CD14-positive monocyte (primary cell): ENCODE measurements at regions not wholly inside any gene's neighbourhood (a gene's known extent, or its start where the extent isn't known, plus 50 kb on each side); places are given as distances from the start of the nearest gene placed in this dataset.

Experiments used
- DNase-seq, 3 donors: peaks; one replicate each; pipeline ENCODE4 v3.0.0-alpha.2; 2011 to 2022
- H2AFZ ChIP-seq: 2 replicates; pipeline ENCODE4 v1.6.0; 2012; ENCODE audit warnings: mild to moderate bottlenecking, low read depth, low read length, inconsistent platforms; ENCODE audit not compliant: insufficient read depth, poor library complexity, severe bottlenecking
- H3K27ac ChIP-seq, 2 donors: 1 replicate in 1 of 2; 2 replicates in 1 of 2; pipeline ENCODE4 v1.5.1; 2012 to 2013; ENCODE audit warnings: low read length in 2 of 2, control low read depth in 1 of 2, inconsistent platforms in 1 of 2, low read depth in 1 of 2, mild to moderate bottlenecking in 1 of 2
- H3K27me3 ChIP-seq, 2 donors: one replicate each; pipeline versions ENCODE4 v1.6.0 to v1.6.1; 2011 to 2013; ENCODE audit warnings: low read length in 2 of 2; ENCODE audit not compliant: control insufficient read depth in 2 of 2, insufficient read depth in 2 of 2
- H3K36me3 ChIP-seq, 2 donors: replicated peaks in 1 of 2; 1 replicate in 1 of 2; 2 replicates in 1 of 2; pipeline versions ENCODE4 v1.5.1 to v1.6.1; 2012 to 2013; ENCODE audit warnings: low read length in 2 of 2, control low read depth in 1 of 2, inconsistent platforms in 1 of 2, mild to moderate bottlenecking in 1 of 2; ENCODE audit not compliant: insufficient read depth in 2 of 2, control insufficient read depth in 1 of 2
- H3K4me1 ChIP-seq, 2 donors: 1 replicate in 1 of 2; 2 replicates in 1 of 2; pipeline versions ENCODE4 v1.5.1 to v1.6.1; 2012 to 2013; ENCODE audit warnings: low read length in 2 of 2, control low read depth in 1 of 2, inconsistent platforms in 1 of 2, mild to moderate bottlenecking in 1 of 2, moderate library complexity in 1 of 2; ENCODE audit not compliant: insufficient read depth in 2 of 2, control insufficient read depth in 1 of 2
- H3K4me2 ChIP-seq: replicated peaks from 2 replicates; pipeline ENCODE3; 2012; ENCODE audit warnings: low read length, moderate library complexity, mild to moderate bottlenecking; ENCODE audit not compliant: poor library complexity, severe bottlenecking; ENCODE audit errors: extremely low read depth
- H3K4me3 ChIP-seq, 3 experiments: fragments of 200-600 bp in 1 of 3; sonication (generic) in 1 of 3; replicated peaks in 1 of 3; 1 replicate in 2 of 3; 2 replicates in 1 of 3; pipeline ENCODE4 v1.5.1; 2011 to 2013; ENCODE audit warnings: low read length in 3 of 3, mild to moderate bottlenecking in 3 of 3, control low read depth in 2 of 3, low read depth in 2 of 3, inconsistent platforms in 1 of 3, moderate library complexity in 1 of 3
- H3K79me2 ChIP-seq: 2 replicates; pipeline ENCODE4 v1.6.0; 2012; ENCODE audit warnings: mild to moderate bottlenecking, control low read depth, inconsistent platforms, low read length, moderate library complexity; ENCODE audit not compliant: insufficient read depth
- H3K9ac ChIP-seq: 2 replicates; pipeline ENCODE4 v1.6.0; 2017; ENCODE audit warnings: low read length, mild to moderate bottlenecking; ENCODE audit not compliant: insufficient read depth, poor library complexity, severe bottlenecking
- H3K9me3 ChIP-seq, 2 donors: replicated peaks in 1 of 2; 1 replicate in 1 of 2; 2 replicates in 1 of 2; pipeline versions ENCODE4 v1.5.1 to v1.6.1; 2012 to 2013; ENCODE audit warnings: low read length in 2 of 2, control low read depth in 1 of 2; ENCODE audit not compliant: control insufficient read depth in 1 of 2, insufficient read depth in 1 of 2
- H4K20me1 ChIP-seq: 2 replicates; pipeline ENCODE4 v1.6.0; 2012; ENCODE audit warnings: mild to moderate bottlenecking, low read length, control low read depth, moderate library complexity; ENCODE audit not compliant: insufficient read depth
- H3K27ac Mint-ChIP-seq, 7 donors: one replicate each; pipeline ENCODE4 v1.8.0; 2020; ENCODE audit warnings: mild to moderate bottlenecking in 7 of 7, mixed read lengths in 7 of 7, moderate library complexity in 6 of 7, inconsistent platforms in 2 of 7
- H3K27me3 Mint-ChIP-seq, 3 donors: one replicate each; pipeline ENCODE4 v1.8.0; 2021 to 2022; ENCODE audit warnings: low read depth in 3 of 3, mild to moderate bottlenecking in 3 of 3, mixed read lengths in 3 of 3, moderate library complexity in 3 of 3, inconsistent platforms in 1 of 3
- H3K36me3 Mint-ChIP-seq, 2 donors: one replicate each; pipeline ENCODE4 v1.8.0; 2020; ENCODE audit warnings: mixed read lengths in 2 of 2, inconsistent platforms in 1 of 2, mild to moderate bottlenecking in 1 of 2
- H3K4me1 Mint-ChIP-seq: one replicate; pipeline ENCODE4 v1.8.0; 2020; ENCODE audit warnings: mild to moderate bottlenecking, mixed read lengths
- H3K4me3 Mint-ChIP-seq, 2 donors: one replicate each; pipeline ENCODE4 v1.8.0; 2020; ENCODE audit warnings: mild to moderate bottlenecking in 2 of 2, mixed read lengths in 2 of 2, moderate library complexity in 1 of 2
- H3K9me3 Mint-ChIP-seq, 7 donors: one replicate each; pipeline ENCODE4 v1.8.0; 2020 to 2022; ENCODE audit warnings: mixed read lengths in 7 of 7, mild to moderate bottlenecking in 6 of 7, moderate library complexity in 6 of 7, inconsistent platforms in 2 of 7
- WGBS: methylation state at CpG from one replicate; pipeline ENCODE4 v1.1.5; 2013; ENCODE audit warnings: missing lambda C conversion rate; ENCODE audit not compliant: insufficient coverage; 5-methylcytosine and 5-hydroxymethylcytosine counted together
- intact Hi-C, 2 donors: fragments of 100-400 bp; cut with micrococcal nuclease; formaldehyde crosslinking; loops; one replicate each; pipeline versions ENCODE4 v1.15.0 to v1.15.1; 2023
- TF ChIP-seq, protein P1 (sequence below): fragments of 200-600 bp; IDR thresholded peaks from one replicate; pipeline ENCODE4 v1.8.0; 2022; ENCODE audit warnings: antibody characterized with exemption, mild to moderate bottlenecking

DNA sequence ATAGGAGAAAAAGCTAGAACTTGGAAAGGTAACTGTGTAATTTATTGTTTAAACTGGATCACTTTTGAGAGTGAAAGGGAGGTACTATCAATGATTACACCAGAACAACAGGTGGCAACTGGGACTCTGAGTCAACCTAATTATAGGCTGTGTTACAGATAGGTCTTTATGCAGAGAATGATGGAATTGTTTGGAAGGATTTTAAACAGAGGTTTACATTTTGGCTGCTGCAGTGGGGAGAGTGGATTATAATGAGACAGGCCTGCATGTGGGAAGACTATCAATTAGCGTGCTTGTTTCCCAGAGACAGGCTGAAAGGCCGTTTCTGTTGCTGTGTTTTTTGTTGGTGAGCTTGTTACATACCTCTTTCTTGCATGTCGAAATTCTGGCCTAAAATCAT lies 432.9 kb downstream of the PLA2G4A start:
- Mint-ChIP-seq H3K27me3 (peaks cover 0 to 1% (median 0%) of the 10 kb centered on the region in 3 donors), H3K4me1 (no peaks in the 10 kb centered on the region), H3K9me3 (no peaks in the 10 kb centered on the region), H3K27ac (no peak overlapping the region), H3K4me3 (no peak overlapping the region), H3K36me3 (no peaks in the 10 kb centered on the region)
- no peak overlapping the region for H3K4me2 ChIP-seq
- no peaks in the 10 kb centered on the region for H3K36me3 ChIP-seq
- no peak for DNase-seq
- H3K9me3 ChIP-seq: no peaks in the 10 kb centered on the region
- WGBS: 57% methylated on average over 3 of the region's 3 CpGs
- H3K4me3 ChIP-seq: no peak overlapping the region
- H3K79me2 ChIP-seq: no peaks in the 10 kb centered on the region
- no peak overlapping the region for H3K9ac ChIP-seq
- H2AFZ ChIP-seq: no peak overlapping the region
- H3K27ac ChIP-seq: no peak overlapping the region
- intact Hi-C loops: no loop called here
- TF ChIP-seq, protein P1, sequence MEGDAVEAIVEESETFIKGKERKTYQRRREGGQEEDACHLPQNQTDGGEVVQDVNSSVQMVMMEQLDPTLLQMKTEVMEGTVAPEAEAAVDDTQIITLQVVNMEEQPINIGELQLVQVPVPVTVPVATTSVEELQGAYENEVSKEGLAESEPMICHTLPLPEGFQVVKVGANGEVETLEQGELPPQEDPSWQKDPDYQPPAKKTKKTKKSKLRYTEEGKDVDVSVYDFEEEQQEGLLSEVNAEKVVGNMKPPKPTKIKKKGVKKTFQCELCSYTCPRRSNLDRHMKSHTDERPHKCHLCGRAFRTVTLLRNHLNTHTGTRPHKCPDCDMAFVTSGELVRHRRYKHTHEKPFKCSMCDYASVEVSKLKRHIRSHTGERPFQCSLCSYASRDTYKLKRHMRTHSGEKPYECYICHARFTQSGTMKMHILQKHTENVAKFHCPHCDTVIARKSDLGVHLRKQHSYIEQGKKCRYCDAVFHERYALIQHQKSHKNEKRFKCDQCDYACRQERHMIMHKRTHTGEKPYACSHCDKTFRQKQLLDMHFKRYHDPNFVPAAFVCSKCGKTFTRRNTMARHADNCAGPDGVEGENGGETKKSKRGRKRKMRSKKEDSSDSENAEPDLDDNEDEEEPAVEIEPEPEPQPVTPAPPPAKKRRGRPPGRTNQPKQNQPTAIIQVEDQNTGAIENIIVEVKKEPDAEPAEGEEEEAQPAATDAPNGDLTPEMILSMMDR: no peak
- H3K27me3 ChIP-seq: no peaks in the 10 kb centered on the region
- H4K20me1 ChIP-seq: no peaks in the 10 kb centered on the region
- no peaks in the 10 kb centered on the region for H3K4me1 ChIP-seq

DNA sequence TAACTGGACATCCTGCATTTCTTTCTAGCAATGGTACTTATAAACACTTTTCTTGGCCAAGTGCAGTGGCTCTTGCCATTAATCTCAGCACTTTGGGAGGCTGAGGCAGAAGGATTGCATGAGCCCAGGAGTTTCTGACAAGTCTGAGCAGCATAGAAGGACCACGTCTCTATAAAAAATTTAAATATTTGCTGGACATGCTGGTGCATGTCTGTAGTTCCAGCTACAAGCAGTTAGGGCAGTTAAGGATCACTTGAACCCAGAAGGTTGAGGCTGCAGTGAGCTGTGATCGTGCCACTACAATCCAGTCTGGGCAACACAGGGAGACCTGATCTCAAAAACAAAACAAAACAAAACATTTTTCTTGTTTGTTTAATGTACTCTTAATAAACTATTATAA lies 434.0 kb downstream of the PLA2G4A start:
- no peak overlapping the region for H3K4me2 ChIP-seq
- H3K9me3 ChIP-seq: no peaks in the 10 kb centered on the region
- H3K27me3 ChIP-seq: no peaks in the 10 kb centered on the region
- no peaks in the 10 kb centered on the region for H3K4me1 Mint-ChIP-seq
- no peak overlapping the region for H2AFZ ChIP-seq
- no peak overlapping the region for H3K27ac Mint-ChIP-seq
- no peak overlapping the region for H3K4me3 ChIP-seq
- no peaks in the 10 kb centered on the region for H3K9me3 Mint-ChIP-seq
- DNase-seq: no peak
- H3K4me3 Mint-ChIP-seq: no peak overlapping the region
- TF ChIP-seq, protein P1: no peak
- no peaks in the 10 kb centered on the region for H4K20me1 ChIP-seq
- intact Hi-C loops: no loop called here
- no peak overlapping the region for H3K27ac ChIP-seq
- no peak overlapping the region for H3K9ac ChIP-seq
- no CpG with 5 or more reads among the region's 2 CpGs for WGBS
- H3K36me3 ChIP-seq: no peaks in the 10 kb centered on the region
- H3K27me3 Mint-ChIP-seq: peaks cover 0 to 1% (median 0%) of the 10 kb centered on the region in 3 donors
- no peaks in the 10 kb centered on the region for H3K4me1 ChIP-seq
- H3K36me3 Mint-ChIP-seq: no peaks in the 10 kb centered on the region
- H3K79me2 ChIP-seq: no peaks in the 10 kb centered on the region
